GM12865 (cell line): ENCODE measurements at regions not wholly inside any gene's neighbourhood (a gene's known extent, or its start where the extent isn't known, plus 50 kb on each side); places are given as distances from the start of the nearest gene placed in this dataset.

Experiments used
- DNase-seq: peaks from one replicate; pipeline ENCODE4 v3.0.0; 2010; ENCODE audit warnings: low read depth
- H3K4me3 ChIP-seq: 2 replicates; pipeline ENCODE4 v1.5.1; 2011; ENCODE audit warnings: mild to moderate bottlenecking, low read depth, low read length, control low read depth
- TF ChIP-seq, protein P1 (sequence below): IDR thresholded peaks from 2 replicates; pipeline ENCODE4 v1.5.1; 2011; ENCODE audit warnings: low read length, control low read depth, low read depth, inconsistent platforms; ENCODE audit not compliant: insufficient read depth; ENCODE audit errors: missing control alignments

- no peak overlapping the region for H3K4me3 ChIP-seq
- TF ChIP-seq, protein P1, sequence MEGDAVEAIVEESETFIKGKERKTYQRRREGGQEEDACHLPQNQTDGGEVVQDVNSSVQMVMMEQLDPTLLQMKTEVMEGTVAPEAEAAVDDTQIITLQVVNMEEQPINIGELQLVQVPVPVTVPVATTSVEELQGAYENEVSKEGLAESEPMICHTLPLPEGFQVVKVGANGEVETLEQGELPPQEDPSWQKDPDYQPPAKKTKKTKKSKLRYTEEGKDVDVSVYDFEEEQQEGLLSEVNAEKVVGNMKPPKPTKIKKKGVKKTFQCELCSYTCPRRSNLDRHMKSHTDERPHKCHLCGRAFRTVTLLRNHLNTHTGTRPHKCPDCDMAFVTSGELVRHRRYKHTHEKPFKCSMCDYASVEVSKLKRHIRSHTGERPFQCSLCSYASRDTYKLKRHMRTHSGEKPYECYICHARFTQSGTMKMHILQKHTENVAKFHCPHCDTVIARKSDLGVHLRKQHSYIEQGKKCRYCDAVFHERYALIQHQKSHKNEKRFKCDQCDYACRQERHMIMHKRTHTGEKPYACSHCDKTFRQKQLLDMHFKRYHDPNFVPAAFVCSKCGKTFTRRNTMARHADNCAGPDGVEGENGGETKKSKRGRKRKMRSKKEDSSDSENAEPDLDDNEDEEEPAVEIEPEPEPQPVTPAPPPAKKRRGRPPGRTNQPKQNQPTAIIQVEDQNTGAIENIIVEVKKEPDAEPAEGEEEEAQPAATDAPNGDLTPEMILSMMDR, result no peak
- DNase-seq, result no peak
These were observed 53.1 kb upstream of the WNT4 start for GRCh38 chr1:22196041-22196440.

DNA sequence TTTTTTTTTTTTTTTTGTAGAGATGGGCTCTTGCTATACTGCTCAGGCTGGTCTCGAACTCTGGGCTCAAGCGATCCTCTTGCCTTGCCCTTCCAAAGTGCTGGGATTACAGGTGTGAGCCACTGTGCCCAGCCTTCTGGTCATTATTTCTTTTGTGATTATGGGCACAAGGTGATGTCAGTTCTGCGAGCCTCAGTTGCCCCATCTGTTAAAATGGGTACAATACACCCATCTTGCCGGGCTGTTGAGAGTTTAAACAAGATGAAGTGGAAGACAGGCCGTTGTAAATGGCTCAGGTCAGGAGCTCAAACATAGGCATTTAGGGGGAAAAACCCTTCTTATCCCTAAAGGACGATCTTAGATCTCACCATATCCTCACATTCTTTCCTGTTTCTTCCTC, 53.7 kb upstream of the WNT4 start:
- TF ChIP-seq, protein P1, result no peak
- DNase-seq, result no peak
- no peak overlapping the region for H3K4me3 ChIP-seq

DNA sequence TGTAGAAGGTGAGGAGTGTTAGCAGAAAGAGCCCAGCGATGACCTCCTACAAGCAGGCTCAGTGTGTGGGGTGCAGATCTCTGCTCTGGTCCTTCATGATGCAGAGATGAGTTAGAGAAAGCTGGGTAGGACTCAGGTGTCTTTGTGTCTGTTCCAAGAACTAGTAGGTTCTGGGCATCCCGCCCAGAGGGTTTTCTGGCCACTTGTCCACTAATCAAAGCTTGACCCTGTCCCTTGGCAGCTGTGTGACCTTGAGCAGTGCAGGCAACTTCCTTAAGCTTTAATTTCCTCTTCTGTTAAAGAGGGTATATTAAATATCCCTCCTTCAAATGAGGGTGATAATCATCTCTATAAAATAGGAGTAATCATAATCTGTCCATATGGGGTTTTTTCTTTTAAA, 54.7 kb upstream of the WNT4 start:
- TF ChIP-seq, protein P1, result no peak
- DNase-seq, result no peak
- no peak overlapping the region for H3K4me3 ChIP-seq

DNA sequence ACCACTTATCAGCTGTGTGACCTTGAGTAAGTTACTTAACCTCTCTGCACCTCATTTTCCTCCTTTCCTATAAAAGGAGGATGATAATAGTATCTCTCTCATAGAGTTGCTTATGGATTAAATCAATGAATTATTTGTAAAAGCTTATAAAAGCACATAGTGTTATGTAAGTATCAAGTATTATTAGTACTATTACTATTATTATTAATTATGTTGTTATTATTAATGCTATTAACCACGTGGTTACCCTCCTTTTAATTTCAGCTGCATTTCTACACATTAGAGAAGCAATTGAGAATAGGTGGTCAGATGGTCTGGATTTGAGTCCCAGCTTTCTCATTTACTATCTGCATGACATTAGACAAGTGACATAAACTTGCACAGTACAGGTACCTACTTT, 58.1 kb upstream of the WNT4 start:
- TF ChIP-seq, protein P1, result no peak
- H3K4me3 ChIP-seq, result no peak overlapping the region
- DNase-seq, result no peak

DNA sequence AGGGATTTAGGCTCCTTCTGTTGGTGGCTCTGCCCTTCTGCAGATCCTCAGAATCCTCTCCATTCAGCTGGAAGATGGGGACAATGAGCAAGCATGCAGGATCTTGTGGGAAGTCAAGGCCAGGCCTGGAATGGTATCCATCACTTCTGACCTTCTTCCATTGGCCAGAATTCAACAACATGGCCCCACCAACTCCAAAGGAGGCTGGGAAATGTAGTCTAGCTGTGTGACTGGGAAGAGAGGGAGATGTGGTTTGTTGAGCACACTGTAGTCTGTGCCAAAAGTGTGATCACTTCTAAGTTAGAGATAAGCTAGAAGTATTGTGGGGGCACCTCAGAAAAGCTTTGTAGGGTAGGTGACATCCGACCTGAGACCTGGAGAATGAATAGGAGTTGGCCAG, 60.4 kb upstream of the WNT4 start:
- H3K4me3 ChIP-seq, result no peak overlapping the region
- TF ChIP-seq, protein P1, result no peak
- DNase-seq, result no peak

DNA sequence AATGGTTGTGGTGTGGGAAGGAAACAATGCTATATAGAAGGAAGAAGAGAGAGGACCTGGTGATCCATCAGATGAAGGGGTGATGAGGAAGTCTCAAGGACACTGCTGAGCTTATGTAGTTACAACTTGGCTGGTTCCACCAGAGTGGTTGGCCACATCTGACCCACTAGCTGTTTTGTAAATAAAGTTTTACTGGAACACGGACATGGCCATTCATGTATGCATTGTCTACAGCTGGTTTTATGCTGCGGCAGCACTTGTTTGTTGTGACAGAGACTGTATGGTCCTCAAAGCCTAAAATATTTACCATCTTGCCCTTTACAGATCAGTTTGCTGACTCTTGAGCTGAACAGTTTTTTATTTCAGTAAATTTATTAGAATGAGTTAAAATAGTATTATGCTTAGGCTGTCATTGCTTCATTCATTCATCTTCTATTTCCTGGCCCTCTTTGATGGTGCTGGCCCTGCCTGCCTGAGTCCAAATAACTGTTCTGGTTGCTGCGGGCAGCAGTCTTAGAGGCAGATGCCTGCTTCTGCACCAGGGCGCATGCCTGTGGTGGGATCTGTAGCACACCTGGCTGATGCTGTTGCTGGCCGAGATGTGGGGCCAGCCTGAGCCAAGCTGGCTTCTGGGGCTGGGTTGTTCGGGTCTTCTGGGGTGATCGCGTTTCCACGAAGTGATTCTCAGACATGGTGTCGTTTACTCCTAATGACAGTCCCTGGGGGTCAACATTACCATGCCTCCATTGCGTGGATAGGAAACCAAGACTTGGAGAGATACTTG, 61.4 kb upstream of the WNT4 start:
- no peak overlapping the region for H3K4me3 ChIP-seq
- TF ChIP-seq, protein P1, result no peak
- DNase-seq, result no peak
